ENCODE measurements at regions not wholly inside any gene's neighbourhood (a gene's known extent, or its start where the extent isn't known, plus 50 kb on each side); places are given as distances from the start of the nearest gene placed in this dataset.

DNA sequence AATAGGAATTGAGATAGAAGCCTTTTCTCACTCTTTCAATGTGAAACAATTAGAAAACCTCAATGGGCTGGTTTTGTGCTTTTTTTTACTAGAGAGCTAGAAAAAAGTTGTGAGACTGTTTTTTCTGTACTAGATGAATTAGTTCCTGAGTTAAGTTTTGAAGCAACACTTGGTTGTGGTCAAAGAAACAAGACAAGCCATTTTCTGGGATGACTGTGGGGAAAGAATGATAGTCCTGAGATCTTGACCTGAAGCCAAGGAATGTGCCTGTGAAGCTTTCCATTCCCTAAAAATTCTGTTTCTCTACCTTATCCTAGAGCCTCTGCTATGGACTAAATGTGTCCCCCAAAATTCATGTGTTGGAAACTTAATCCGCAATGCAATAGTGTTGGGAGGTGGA lies 157.8 kb upstream of the TLL1 start:
- Histone ChIP-seq H3K79me2 (replicated peaks; ENCODE audit: insufficient read depth, low read length) (no peaks in the 10 kb centered on the region), H3K4me2 (ENCODE audit: low read length) (no peak overlapping the region), H3K4me3 (ENCODE audit: low read length) (no peak overlapping the region), H3K9ac (ENCODE audit: low read length) (no peak overlapping the region), H3K9me3 (ENCODE audit: low read length) (no peaks in the 10 kb centered on the region), H3K27ac (ENCODE audit: low read length) (no peak overlapping the region), H3K27me3 (ENCODE audit: insufficient read depth, low read depth, low read length) (no peaks in the 10 kb centered on the region), H3K36me3 (ENCODE audit: insufficient read depth, low read length) (no peaks in the 10 kb centered on the region), H3F3A (ENCODE audit: insufficient read depth, low read length, poor library complexity, severe bottlenecking) (no peaks in the 10 kb centered on the region), H4K20me1 (ENCODE audit: insufficient read depth) (no peaks in the 10 kb centered on the region), H2AFZ (ENCODE audit: low read depth, low read length) (no peak overlapping the region), H3K9me2 (ENCODE audit: insufficient read depth, low read length) (no peaks in the 10 kb centered on the region)
- TF ChIP-seq, protein P1, sequence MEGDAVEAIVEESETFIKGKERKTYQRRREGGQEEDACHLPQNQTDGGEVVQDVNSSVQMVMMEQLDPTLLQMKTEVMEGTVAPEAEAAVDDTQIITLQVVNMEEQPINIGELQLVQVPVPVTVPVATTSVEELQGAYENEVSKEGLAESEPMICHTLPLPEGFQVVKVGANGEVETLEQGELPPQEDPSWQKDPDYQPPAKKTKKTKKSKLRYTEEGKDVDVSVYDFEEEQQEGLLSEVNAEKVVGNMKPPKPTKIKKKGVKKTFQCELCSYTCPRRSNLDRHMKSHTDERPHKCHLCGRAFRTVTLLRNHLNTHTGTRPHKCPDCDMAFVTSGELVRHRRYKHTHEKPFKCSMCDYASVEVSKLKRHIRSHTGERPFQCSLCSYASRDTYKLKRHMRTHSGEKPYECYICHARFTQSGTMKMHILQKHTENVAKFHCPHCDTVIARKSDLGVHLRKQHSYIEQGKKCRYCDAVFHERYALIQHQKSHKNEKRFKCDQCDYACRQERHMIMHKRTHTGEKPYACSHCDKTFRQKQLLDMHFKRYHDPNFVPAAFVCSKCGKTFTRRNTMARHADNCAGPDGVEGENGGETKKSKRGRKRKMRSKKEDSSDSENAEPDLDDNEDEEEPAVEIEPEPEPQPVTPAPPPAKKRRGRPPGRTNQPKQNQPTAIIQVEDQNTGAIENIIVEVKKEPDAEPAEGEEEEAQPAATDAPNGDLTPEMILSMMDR (IDR thresholded peaks at IDR 0.05; ENCODE audit: poor library complexity, severe bottlenecking): no peak
- TF ChIP-seq RAD21 (conservative IDR thresholded peaks at IDR 0.05) (no peak), EP300 (conservative IDR thresholded peaks at IDR 0.05; ENCODE audit: poor library complexity, severe bottlenecking) (no peak)

DNA sequence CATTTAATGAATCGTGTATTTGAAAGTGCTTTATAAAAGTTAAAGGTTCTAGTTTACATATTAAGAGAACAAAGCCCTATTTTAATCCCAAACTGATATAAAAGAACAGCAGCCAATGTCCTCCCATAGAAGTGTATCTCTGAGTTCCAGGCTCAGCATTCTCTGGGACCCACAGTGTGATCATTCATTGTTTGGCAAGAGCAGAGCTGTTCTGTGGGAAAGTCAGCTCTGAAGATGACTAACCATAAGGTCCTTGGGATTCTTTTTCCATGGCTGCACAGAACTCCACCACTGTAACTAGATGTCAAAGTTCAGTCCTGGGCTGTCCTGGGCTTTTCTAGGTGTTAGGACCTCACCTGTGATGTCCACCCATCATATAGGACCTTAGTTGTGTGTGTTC lies 157.0 kb upstream of the TLL1 start:
- Histone ChIP-seq H3K36me3 (ENCODE audit: insufficient read depth, low read length) (no peaks in the 10 kb centered on the region), H3F3A (ENCODE audit: insufficient read depth, low read length, poor library complexity, severe bottlenecking) (no peaks in the 10 kb centered on the region), H3K9ac (ENCODE audit: low read length) (no peak overlapping the region), H3K27me3 (ENCODE audit: insufficient read depth, low read depth, low read length) (no peaks in the 10 kb centered on the region), H3K4me3 (ENCODE audit: low read length) (no peak overlapping the region), H3K79me2 (replicated peaks; ENCODE audit: insufficient read depth, low read length) (no peaks in the 10 kb centered on the region), H3K4me2 (ENCODE audit: low read length) (no peak overlapping the region), H3K9me2 (ENCODE audit: insufficient read depth, low read length) (no peaks in the 10 kb centered on the region), H3K27ac (ENCODE audit: low read length) (no peak overlapping the region), H2AFZ (ENCODE audit: low read depth, low read length) (no peak overlapping the region), H3K9me3 (ENCODE audit: low read length) (no peaks in the 10 kb centered on the region), H4K20me1 (ENCODE audit: insufficient read depth) (no peaks in the 10 kb centered on the region)
- TF ChIP-seq RAD21 (conservative IDR thresholded peaks at IDR 0.05): no peak
- no peak for TF ChIP-seq SMC3 (conservative IDR thresholded peaks at IDR 0.05; ENCODE audit: poor library complexity)
- TF ChIP-seq TAF1 (IDR thresholded peaks at IDR 0.05; ENCODE audit: low read depth): no peak
- TF ChIP-seq, protein P2, sequence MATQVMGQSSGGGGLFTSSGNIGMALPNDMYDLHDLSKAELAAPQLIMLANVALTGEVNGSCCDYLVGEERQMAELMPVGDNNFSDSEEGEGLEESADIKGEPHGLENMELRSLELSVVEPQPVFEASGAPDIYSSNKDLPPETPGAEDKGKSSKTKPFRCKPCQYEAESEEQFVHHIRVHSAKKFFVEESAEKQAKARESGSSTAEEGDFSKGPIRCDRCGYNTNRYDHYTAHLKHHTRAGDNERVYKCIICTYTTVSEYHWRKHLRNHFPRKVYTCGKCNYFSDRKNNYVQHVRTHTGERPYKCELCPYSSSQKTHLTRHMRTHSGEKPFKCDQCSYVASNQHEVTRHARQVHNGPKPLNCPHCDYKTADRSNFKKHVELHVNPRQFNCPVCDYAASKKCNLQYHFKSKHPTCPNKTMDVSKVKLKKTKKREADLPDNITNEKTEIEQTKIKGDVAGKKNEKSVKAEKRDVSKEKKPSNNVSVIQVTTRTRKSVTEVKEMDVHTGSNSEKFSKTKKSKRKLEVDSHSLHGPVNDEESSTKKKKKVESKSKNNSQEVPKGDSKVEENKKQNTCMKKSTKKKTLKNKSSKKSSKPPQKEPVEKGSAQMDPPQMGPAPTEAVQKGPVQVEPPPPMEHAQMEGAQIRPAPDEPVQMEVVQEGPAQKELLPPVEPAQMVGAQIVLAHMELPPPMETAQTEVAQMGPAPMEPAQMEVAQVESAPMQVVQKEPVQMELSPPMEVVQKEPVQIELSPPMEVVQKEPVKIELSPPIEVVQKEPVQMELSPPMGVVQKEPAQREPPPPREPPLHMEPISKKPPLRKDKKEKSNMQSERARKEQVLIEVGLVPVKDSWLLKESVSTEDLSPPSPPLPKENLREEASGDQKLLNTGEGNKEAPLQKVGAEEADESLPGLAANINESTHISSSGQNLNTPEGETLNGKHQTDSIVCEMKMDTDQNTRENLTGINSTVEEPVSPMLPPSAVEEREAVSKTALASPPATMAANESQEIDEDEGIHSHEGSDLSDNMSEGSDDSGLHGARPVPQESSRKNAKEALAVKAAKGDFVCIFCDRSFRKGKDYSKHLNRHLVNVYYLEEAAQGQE (IDR thresholded peaks at IDR 0.05; ENCODE audit: borderline replicate concordance): no peak
- TF ChIP-seq EZH2 (IDR thresholded peaks at IDR 0.05; ENCODE audit: borderline replicate concordance, insufficient read depth, low read length, poor library complexity, severe bottlenecking): no peak
- no peak for TF ChIP-seq POLR2AphosphoS5 (IDR thresholded peaks at IDR 0.05)
- TF ChIP-seq, protein P1 (IDR thresholded peaks at IDR 0.05; ENCODE audit: poor library complexity, severe bottlenecking): no peak
- no peak for TF ChIP-seq MXI1 (conservative IDR thresholded peaks at IDR 0.05; ENCODE audit: poor library complexity, severe bottlenecking)
- no peak for TF ChIP-seq EP300 (conservative IDR thresholded peaks at IDR 0.05; ENCODE audit: poor library complexity, severe bottlenecking)
